ENCODE measurements at regions not wholly inside any gene's neighbourhood (a gene's known extent, or its start where the extent isn't known, plus 50 kb on each side); places are given as distances from the start of the nearest gene placed in this dataset.

GRCh38 chr6:23890543-23891227 lies 235.3 kb upstream of the NRSN1 start:
- TF ChIP-seq CTCF (IDR thresholded peaks at IDR 0.05) (no peak), POLR2A (IDR thresholded peaks at IDR 0.05) (no peak)

Data from right lobe of liver (tissue), 4 donors.